ENCODE measurements at regions not wholly inside any gene's neighbourhood (a gene's known extent, or its start where the extent isn't known, plus 50 kb on each side); places are given as distances from the start of the nearest gene placed in this dataset.

- intact Hi-C loops (cut with DNase I): no loop called here
Measured at GRCh38 chr4:177196615-177197014, 113.1 kb upstream of the NEIL3 start.

GRCh38 chr4:177201614-177202013 is 108.1 kb upstream of the NEIL3 start:
- TF ChIP-seq CTCF (IDR thresholded peaks at IDR 0.05; ENCODE audit: borderline replicate concordance, extremely low read depth, insufficient read depth): no peak
- H3K4me3 ChIP-seq (ENCODE audit: low read length in 3 of 3): no peak overlapping the region
- no peaks in the 10 kb centered on the region for H3K4me1 ChIP-seq (ENCODE audit: control insufficient read depth in 2 of 3, insufficient read depth in 2 of 3, low read depth in 1 of 3, low read length in 3 of 3)
- H3K27ac ChIP-seq (ENCODE audit: low read depth in 2 of 2, low read length in 2 of 2): no peak overlapping the region
- no peak for DNase-seq
- intact Hi-C loops (cut with DNase I): no loop called here
- H3K9ac ChIP-seq (ENCODE audit: low read length in 3 of 3): no peak overlapping the region
- no peak for FAIRE-seq
- H3K27me3 ChIP-seq (ENCODE audit: control insufficient read depth, insufficient read depth, low read length): no peaks in the 10 kb centered on the region
- no peaks in the 10 kb centered on the region for H3K36me3 ChIP-seq (ENCODE audit: control insufficient read depth in 2 of 3, insufficient read depth in 3 of 3, low read length in 3 of 3)
- H3K9me3 ChIP-seq (ENCODE audit: control insufficient read depth in 2 of 3, insufficient read depth in 1 of 3, low read length in 3 of 3): no peaks in the 10 kb centered on the region

More at GRCh38 chr4:177196615-177197014, 113.1 kb upstream of the NEIL3 start:
- H3K27me3 ChIP-seq (ENCODE audit: control insufficient read depth, insufficient read depth, low read length): no peaks in the 10 kb centered on the region
- TF ChIP-seq CTCF (IDR thresholded peaks at IDR 0.05; ENCODE audit: borderline replicate concordance, extremely low read depth, insufficient read depth): no peak
- H3K9me3 ChIP-seq (ENCODE audit: control insufficient read depth in 2 of 3, insufficient read depth in 1 of 3, low read length in 3 of 3): no peaks in the 10 kb centered on the region
- no peak overlapping the region for H3K27ac ChIP-seq (ENCODE audit: low read depth in 2 of 2, low read length in 2 of 2)
- DNase-seq (no peak), FAIRE-seq (no peak)
- H3K36me3 ChIP-seq (ENCODE audit: control insufficient read depth in 2 of 3, insufficient read depth in 3 of 3, low read length in 3 of 3): no peaks in the 10 kb centered on the region
- peaks cover 0 to 3% (median 0%) of the 10 kb centered on the region in 3 donors for H3K4me1 ChIP-seq (ENCODE audit: control insufficient read depth in 2 of 3, insufficient read depth in 2 of 3, low read depth in 1 of 3, low read length in 3 of 3)
- no peak overlapping the region for H3K4me3 ChIP-seq (ENCODE audit: low read length in 3 of 3)
- no peak overlapping the region for H3K9ac ChIP-seq (ENCODE audit: low read length in 3 of 3)

GRCh38 chr4:177204126-177204525 is 105.5 kb upstream of the NEIL3 start:
- DNase-seq: no peak
- Histone ChIP-seq H3K27me3 (ENCODE audit: control insufficient read depth, insufficient read depth, low read length) (no peaks in the 10 kb centered on the region), H3K4me1 (ENCODE audit: control insufficient read depth in 2 of 3, insufficient read depth in 2 of 3, low read depth in 1 of 3, low read length in 3 of 3) (no peaks in the 10 kb centered on the region), H3K4me3 (ENCODE audit: low read length in 3 of 3) (no peak overlapping the region), H3K36me3 (ENCODE audit: control insufficient read depth in 2 of 3, insufficient read depth in 3 of 3, low read length in 3 of 3) (no peaks in the 10 kb centered on the region), H3K9ac (ENCODE audit: low read length in 3 of 3) (no peak overlapping the region), H3K9me3 (ENCODE audit: control insufficient read depth in 2 of 3, insufficient read depth in 1 of 3, low read length in 3 of 3) (no peaks in the 10 kb centered on the region), H3K27ac (ENCODE audit: low read depth in 2 of 2, low read length in 2 of 2) (no peak overlapping the region)
- no peak for FAIRE-seq
- TF ChIP-seq CTCF (IDR thresholded peaks at IDR 0.05; ENCODE audit: borderline replicate concordance, extremely low read depth, insufficient read depth): no peak
- intact Hi-C loops (cut with DNase I): no loop called here

- DNase-seq: no peak
- Histone ChIP-seq H3K9me3 (ENCODE audit: control insufficient read depth in 2 of 3, insufficient read depth in 1 of 3, low read length in 3 of 3) (no peaks in the 10 kb centered on the region), H3K36me3 (ENCODE audit: control insufficient read depth in 2 of 3, insufficient read depth in 3 of 3, low read length in 3 of 3) (no peaks in the 10 kb centered on the region), H3K27me3 (ENCODE audit: control insufficient read depth, insufficient read depth, low read length) (no peaks in the 10 kb centered on the region), H3K4me3 (ENCODE audit: low read length in 3 of 3) (no peak overlapping the region), H3K27ac (ENCODE audit: low read depth in 2 of 2, low read length in 2 of 2) (no peak overlapping the region), H3K4me1 (ENCODE audit: control insufficient read depth in 2 of 3, insufficient read depth in 2 of 3, low read depth in 1 of 3, low read length in 3 of 3) (no peaks in the 10 kb centered on the region), H3K9ac (ENCODE audit: low read length in 3 of 3) (no peak overlapping the region)
- no peak for TF ChIP-seq CTCF (IDR thresholded peaks at IDR 0.05; ENCODE audit: borderline replicate concordance, extremely low read depth, insufficient read depth)
- peak; percentile 62 for FAIRE-seq
- intact Hi-C loops (cut with DNase I): no loop called here
Measured at GRCh38 chr4:177214935-177215334, 94.7 kb upstream of the NEIL3 start.
